ENCODE measurements at regions not wholly inside any gene's neighbourhood (a gene's known extent, or its start where the extent isn't known, plus 50 kb on each side); places are given as distances from the start of the nearest gene placed in this dataset.

DNA sequence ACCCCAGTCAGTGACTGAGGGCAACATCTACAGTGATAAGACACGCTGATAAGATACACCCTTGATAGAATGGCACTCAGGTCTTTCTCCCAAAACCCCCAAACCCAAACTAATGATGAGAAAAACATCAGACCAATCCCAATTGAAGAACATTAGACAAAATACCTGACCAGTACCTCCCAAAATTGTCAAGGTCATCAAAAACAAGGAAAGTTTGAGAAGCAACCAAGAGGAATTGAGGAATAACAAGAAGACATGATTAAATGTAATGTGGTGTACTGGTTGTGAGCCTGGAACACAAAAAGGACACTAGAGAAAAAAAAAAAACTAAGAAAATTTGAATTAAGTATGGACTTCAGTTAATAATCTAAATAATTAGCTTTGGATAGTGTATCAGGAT, 222.8 kb downstream of the GAS1 start:
- DNase-seq (ENCODE audit: low spot score): no peak

DNA sequence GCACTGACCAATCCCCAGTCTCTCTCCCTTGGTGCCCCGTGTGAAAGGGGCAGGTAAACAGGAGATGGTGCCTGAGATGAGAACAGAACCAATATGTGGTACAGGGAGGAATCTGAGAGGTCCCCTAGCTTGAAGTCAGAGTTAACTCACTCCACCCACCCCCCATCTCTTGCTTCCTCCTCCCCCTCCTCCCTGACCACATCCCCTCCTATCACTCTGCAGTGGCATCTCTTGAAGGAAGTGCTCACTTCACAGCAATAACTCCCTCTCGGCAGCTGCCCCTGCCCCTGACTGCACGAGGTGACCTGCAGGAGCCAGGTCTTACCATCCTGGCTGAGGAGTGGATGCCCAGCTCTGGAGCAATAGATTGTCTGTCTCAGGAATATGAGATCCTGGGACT, 224.0 kb downstream of the GAS1 start:
- DNase-seq (ENCODE audit: low spot score): no peak

DNA sequence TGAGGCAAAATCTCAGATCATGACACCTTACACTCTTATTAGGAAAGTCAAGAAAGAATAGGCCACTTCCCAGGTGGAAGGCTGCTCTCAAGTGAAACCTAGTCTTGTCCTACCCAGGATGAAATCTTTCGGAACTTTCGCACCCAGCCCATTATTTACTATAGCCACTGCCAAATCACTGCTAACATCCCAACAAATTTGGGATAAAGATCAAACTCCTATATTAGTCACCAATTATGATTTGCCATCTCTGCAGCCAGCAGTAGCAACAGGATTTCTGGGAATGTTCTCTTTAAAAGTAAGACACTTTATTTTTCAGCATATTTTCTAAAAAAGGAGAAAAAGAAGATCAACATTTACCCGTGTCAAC, 224.6 kb downstream of the GAS1 start:
- no peak for DNase-seq (ENCODE audit: low spot score)

DNA sequence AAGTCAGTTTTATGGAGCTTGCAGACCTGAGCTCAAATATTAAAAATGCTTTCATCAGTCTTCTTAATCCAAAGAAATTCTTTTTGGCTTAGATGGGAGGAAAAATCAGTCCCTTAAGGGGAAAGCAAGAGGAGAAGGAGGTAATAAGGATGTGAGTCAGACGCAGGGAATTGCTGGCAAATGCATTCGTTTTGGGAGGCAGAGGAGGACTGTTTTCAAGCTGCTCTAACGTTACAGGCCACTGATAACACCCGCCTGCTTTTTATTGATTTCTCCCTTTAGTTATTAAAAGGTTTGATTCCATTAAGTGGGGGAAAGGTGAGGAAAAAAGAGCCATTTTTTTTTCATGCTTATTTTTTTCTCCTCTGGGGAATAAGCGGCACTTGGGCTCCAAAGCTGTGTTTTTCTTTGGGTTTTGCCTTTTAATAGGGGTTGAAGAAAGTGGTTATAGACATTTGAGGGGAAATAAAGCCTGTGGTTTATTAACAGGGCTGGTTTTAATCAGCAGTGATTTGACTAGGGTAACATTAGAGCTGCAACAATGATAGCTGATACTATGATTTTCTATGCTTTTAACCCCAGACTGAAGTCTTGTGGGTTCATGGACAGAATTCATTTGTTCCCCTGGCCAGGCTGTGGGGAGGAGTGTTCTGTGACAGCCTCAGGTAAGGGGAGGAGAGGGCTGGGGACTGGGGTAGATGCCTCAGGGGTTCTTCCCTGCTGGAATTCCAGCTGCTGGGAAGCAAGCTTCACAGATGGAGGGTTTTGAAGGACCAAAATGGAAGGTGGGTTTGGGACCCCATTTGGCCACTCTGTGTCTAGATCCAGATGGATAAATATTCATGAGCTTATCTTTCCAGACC, 225.2 kb downstream of the GAS1 start:
- DNase-seq (ENCODE audit: low spot score): no peak

DNA sequence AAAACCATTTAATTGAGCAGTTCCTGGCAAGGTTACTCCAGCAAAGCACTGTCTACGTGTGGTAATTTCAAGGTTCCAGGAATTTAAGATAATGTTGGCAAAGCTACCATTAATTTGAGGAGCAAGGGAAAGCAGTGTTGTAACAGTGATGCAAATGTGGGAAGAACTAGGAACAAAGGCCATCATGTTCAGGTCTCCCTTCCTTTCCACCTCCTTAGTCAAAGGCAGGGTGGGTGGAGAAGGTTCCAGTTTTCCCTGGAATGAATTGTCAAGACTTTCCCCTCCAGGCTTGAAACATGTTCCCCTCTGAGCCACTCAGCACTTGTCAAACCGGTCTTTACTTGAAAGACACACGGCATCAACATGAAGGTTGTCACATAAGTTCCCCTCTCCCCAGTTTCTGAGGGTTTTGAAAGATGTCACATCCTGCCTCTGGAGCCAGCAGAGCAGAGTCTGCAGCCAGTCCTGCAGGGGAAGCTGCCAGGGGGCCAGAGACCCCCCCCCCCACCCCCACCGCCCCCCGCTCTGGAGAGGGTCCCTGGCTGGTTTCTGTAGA, 226.0 kb downstream of the GAS1 start:
- no peak for DNase-seq (ENCODE audit: low spot score)

DNA sequence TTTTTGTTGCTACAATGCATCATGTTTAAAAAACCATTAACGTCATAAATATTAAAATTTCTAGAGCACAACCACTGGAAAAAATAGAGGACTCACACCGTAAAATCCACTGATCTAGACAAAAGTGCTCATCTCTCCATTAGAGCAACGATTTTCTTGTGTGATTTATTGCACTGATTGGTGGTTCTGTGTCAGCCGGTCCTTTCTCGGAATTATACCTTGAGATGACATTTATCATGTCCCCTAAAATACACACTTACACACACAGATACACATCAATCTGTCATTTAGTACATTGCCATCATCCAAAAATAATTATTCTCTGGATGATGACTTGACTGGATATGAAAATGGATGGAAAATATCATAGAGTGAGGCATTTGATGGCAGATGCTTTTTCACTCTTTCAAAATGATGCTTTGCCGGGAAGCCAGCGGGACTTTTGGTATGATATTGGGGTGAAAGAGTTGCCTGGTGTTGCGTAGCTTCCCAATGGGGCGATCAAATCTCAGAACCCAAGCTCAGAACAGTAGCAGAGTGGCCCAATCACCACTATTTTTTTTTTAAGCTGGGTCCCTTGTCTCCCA, 226.6 kb downstream of the GAS1 start:
- no peak for DNase-seq (ENCODE audit: low spot score)

DNA sequence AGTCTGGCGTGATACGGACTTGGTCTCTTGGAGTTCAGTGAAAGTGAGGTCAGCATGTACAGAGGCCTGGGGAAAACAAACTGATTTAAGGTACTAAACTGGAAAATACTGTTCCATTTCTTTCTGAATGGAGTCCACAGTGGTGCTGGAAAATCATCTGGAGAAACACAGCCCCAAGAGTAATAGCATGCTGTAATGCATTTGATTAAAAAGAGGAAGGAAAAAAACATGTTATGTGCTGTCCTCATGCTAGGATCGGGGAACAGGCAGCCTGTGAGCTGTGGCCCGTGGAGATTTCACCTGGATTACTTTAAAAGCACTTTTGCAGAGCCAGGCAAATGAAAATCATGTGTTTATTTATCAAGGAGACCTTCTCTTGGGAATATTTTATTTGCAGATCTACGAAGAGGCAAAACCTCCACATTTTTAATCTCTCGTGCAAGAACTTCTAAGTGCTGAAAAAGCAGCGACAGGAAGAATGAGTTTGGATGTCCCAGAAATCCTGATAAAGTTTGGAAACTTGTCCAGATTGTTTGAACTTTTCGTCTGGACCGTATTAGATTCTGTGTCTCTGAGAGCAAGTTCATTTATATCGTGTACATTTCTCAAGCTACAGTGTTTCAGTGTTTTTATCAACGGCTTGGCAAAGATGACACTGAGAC, 228.8 kb downstream of the GAS1 start:
- DNase-seq (ENCODE audit: low spot score): no peak

DNA sequence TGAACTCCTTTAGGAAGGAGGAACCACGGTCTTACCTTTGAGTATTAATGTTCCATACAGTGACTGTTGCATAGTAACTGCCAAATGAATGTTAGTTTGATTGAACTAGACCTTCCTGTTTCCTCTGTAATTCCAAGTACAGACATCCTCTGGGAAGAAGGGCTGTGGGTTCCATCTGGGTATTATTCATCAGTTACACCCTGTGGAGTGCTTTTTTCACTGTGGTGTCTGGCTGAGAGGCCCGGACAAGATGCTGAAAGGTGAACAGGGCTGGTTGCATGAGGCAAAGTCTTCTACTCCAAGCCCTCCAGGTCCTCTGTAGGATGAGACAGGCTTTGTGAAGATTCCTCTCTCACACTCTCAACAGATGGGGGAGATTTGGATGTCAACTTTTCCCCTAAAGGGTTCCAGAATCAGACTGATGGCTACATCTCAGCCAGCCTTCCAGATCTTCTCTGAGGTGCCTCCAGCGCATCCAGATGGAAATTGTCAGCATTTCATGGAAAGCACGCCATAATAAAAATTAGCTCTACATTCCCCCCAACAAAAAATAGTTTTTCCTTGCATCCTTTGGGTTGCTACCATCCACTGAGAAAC, 230.9 kb downstream of the GAS1 start:
- DNase-seq (ENCODE audit: low spot score): no peak

DNA sequence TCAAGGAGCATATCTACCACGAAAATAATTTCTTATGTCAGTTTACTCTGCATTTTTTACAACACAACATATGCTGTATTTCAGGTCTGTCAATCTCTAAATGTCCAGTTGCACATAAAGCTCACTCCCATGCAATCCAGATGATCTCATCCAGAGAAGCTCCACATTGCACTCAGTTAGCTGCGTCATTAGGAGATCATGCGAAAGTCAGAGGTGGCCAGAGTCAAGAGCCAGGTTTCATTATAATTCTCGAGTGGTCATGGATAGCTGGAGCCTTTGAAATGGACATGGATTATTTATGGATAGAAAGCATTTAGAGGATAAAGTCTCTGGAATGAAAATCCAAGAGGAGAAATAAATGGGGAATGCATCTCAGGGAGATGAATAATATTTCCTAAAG, 232.3 kb downstream of the GAS1 start:
- DNase-seq (ENCODE audit: low spot score): no peak

DNA sequence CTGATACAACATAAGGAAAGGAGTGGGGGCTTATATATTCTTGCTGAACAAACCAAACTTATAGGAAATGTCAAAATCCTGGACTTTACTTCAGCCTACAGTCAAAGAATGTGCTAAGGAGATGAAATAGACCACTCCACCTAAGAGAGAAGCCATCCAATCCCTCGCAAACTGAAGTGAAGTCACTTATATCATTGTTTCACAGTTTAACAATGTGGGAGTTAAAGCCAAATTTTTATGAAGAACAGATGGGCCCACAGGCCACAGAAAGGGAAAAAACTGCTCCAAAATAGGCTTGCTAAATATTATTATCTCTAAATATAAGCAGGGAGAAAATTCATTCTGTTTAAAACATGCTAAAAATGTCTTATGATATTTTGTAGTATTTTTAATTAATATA, 233.3 kb downstream of the GAS1 start:
- no peak for DNase-seq (ENCODE audit: low spot score)

DNA sequence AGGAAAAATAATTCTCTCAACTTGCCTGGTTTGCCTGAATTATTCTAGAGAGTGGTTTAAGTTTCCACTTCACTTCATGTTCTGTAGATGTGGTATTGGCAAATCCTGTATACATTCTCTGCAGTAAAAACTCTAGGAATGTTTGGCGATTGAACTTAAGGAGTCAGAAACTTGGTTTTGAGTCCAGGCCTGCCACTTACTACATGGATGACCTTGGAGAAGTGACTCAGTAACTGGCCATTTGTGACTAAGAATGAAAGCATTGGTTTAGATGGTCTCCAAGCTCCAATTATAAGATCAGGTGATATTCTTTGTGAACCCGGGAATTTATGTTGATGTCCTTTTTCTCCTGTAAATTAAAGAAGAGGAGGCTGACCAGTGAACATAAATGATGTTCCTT, 233.8 kb downstream of the GAS1 start:
- no peak for DNase-seq (ENCODE audit: low spot score)

DNA sequence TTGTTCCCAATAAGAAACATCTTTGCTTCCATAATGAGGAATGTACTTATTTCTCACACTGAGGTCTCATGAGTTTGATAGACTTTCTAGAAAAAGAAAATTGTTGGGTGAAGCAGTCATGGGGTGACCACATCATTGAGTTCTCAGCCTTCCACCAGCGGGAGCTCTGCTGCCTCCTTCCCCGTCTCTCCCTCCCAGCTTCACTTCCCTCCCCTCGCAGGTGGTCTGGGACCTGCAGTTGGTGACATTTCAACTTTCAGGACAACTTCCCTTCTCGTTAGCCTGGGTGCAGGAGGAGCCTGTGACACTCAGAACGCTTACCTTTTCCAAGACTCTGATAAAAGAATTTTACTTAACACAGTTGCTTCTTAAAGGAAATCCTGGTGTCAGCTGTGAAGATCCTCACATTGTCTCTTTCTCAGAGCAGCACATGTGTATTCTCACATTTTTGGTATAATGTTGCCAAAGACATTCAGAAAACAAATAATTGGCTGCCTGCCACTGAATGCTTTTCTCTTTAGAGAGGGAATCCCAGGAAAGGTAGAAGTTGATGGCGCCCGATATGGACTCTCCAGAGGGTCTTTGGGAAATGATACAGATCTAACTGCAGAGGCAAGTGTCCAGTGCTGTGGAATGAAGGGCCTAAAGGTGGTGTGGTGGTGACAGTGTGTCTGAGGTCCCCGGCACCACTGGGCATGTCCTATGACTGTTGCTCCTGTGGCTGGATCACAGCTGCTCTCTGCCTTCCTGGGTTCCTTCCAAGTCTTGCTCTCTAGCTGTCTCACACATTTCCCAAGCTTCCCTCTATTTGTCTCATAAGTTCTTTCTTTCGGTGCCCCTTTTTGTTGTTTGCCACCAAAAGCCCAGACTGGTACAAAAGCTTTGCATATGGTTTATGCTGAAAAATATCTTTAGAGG, 238.1 kb downstream of the GAS1 start:
- no peak for DNase-seq (ENCODE audit: low spot score)

DNA sequence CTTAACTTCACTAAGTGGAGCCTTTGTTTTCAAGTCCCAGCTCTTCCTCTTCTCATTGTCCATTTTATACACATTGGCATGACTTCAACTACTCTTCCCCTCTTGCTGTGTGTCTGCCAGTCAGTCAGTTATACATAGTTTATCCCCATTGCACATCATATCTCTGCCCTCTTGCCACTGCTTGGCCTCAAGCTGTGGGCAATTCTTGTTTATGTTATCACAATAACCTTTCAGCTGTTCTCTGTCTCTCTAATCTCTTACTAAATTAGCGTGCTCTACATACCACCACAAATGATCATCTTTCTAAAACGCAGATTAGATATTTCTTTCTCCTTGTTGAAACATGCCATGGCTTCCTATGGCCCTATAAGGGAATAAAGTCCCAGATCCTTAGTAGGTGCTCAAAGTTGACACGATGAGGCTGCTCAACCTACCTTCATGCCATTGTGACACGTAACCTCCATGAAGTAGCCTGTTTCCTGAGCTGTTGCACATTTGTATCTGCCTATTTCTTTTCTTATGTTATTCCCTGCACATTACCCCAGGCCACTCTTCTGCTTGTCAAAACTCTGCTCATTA, 239.3 kb downstream of the GAS1 start:
- DNase-seq (ENCODE audit: low spot score): no peak

DNA sequence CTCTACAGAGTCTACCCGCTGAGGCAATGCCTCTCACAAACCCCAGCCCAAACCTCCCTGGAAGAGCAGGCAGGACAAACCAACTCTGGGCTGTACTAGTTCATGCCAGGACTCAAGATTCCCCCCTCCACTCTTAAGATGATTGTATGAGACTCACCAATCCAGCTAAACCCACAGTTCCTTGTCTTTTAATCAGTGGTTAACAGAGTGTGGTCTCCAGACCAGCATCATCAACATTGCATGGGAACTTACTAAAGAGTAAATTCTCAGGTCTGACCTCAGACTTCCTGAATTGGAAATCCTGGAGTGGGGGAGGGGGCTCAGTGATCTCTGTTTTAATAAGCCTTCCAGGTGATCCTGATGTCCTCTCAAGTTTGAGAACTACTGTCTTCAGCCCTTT, 240.9 kb downstream of the GAS1 start:
- DNase-seq (ENCODE audit: low spot score): no peak

DNA sequence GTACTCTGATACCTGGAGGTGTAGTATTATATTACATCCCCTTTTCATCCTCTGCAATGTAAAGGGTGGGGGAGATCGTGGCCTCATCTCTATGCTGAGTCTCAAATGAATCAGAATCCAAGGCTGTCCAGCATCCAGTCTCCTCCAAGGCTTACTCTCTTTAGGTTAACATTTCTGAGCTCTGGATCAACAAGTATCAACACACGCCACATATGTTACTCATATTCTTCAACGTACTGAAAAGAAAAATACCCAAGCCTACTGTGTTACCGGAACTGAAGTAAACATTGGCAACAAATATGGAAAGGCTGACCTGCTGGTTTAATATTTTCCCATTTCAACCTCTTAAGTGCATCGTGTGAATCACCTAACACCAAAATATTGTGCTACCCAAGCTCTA, 241.8 kb downstream of the GAS1 start:
- DNase-seq (ENCODE audit: low spot score): no peak

DNA sequence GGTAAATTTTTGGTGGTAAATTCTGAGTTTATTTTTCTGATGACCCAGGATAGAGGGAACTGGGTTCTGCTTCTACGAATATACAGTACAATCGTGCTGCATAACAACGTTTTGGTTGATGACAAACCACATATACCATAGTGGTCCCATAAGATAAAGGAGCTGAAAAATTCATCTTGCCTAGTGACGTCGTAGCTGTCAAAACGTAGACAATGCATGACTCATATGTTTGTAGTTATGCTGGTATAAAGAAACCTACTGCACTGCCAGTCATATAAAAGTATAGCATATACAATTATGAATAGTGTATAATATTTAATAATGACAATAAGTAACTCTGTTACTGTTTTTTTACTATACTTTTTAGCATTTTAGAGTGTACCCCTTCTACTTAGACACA, 244.0 kb downstream of the GAS1 start:
- no peak for DNase-seq (ENCODE audit: low spot score)

DNA sequence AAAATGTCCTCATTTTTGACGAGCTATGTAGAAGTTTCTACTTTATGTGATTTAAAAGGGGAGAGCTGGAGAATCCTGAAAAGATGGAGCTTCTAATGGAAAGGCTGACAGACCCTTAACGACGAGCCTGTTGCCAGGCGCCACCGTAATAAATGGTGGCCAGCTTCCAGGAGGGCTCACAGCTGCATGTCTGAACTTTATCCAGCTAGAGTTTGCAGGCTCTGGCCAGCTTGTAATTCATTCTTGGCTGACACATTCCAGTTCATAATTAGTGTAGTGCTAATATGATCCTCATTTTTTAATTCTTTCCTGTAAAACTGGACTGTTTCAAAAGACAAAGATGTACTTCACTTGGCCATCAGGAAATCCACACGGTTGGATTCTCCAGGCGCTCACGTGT, 246.7 kb downstream of the GAS1 start:
- DNase-seq (ENCODE audit: low spot score): no peak

DNA sequence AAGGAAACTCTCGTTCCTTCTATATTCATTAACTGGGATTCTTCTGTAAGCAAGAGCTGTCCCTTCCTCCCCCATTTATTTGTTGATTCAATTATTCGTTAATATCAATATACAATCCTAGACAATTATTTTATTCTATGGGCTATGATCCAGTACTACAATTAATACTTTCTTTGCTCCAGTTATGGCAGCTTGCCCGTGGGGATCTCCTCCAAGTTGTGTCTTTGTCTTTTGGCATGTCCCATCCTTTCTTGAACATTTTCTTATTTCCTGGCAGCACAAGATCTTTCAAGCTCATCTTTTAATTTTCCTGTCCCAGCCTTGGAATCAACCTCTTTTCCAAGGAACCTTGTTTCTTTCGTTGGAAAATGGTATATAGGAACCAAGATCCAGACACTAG, 249.3 kb downstream of the GAS1 start:
- DNase-seq (ENCODE audit: low spot score): no peak

DNA sequence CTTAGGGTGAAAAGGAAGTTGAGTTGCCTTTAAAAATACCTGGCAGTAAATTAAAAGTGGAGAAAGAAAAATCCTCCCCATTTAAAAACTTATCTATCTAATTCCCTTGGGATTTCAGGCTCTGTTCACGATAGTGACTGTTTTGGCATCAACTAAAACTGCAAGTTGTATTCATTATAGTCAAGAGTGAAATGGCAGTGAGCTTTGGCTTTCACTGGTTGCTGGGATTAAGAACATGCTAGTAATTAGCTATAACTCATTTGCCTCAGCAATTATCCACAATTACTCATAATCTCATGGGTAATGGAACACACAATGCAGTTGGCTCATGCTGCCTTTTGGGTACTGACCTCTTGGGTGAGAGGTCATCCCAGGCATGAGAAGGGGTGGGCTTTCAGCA, 250.1 kb downstream of the GAS1 start:
- no peak for DNase-seq (ENCODE audit: low spot score)

DNA sequence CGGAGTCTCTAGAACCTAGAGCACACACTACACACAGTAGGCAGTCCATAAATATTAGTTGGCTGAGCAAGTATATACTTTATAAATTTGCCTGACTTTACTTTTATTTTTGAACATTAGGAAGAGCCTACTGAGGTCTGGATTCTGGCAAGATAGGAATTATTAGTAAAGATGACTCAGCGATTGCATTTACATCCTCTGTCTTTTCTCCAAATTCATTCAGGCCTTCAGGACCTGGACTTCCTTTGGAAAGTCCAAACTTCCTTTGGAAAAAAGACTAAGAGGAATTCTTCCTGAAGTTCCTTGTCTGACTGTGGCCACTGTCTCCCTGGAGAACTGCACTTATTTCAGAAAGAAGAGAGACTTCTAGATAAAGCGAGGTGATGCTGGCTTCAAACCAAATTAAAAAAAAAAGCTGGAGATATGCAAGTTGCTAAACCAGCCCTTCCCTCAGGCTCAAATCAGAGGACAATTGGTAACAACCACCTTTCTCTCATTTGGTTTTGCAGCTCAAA, 251.3 kb downstream of the GAS1 start:
- no peak for DNase-seq (ENCODE audit: low spot score)

DNA sequence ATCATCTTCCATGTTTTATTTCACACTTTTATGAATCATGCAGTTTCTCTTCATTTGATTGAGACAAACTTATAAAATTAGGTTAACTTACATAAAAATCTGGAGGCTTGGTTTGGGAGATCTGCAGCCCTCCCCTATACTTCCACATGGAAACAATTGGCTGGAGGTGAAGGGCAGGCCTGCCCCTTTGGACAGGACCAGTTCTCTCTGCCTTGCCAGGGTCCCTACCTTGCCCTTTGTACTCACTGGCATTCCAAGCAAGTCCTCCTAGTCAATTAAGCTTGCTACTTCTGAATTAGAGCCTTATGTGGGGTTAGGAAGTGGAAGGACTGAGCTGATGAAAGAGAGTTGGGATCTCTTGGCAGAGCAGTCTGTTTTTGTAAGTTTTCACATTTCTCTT, 257.3 kb downstream of the GAS1 start:
- no peak for DNase-seq (ENCODE audit: low spot score)
